PC-9 (cell line): ENCODE measurements at regions not wholly inside any gene's neighbourhood (a gene's known extent, or its start where the extent isn't known, plus 50 kb on each side); places are given as distances from the start of the nearest gene placed in this dataset.

Experiments used
- BruUV-seq: library from RNA; stranded (reverse); fragments of 400-500 nt; replicated peaks from 2 replicates; lab custom pipeline; 2021; lab: Mats Ljungman, UMichigan
- CTCF ChIA-PET: fragments of 300-600 bp; sonication (Branson Sonifier 250); formaldehyde crosslinking; loops from one replicate; lab custom pipeline; 2022; ENCODE audit warnings: antibody characterized with exemption; lab: Charles Lee
- POLR2A ChIA-PET: fragments of 300-600 bp; sonication (Branson Sonifier 250); formaldehyde crosslinking; loops from one replicate; lab custom pipeline; 2022; ENCODE audit warnings: antibody characterized with exemption; ENCODE audit not compliant: unreplicated experiment; lab: Charles Lee
- DNase-seq, 2 experiments: peaks; one replicate each; pipeline versions ENCODE4 v3.0.0 to v3.0.0-alpha.2; 2015 to 2022; ENCODE audit warnings: mixed read lengths in 1 of 2
- H2AFZ ChIP-seq: fragments of 200-600 bp; sonication (generic); 2 replicates; pipeline ENCODE4 v1.8.1; 2017; ENCODE audit warnings: antibody characterized with exemption
- H3F3A ChIP-seq: fragments of 200-600 bp; sonication (generic); 2 replicates; pipeline ENCODE4 v1.8.1; 2017; ENCODE audit warnings: antibody characterized with exemption, mild to moderate bottlenecking, low read depth; ENCODE audit not compliant: insufficient read depth
- H3K27ac ChIP-seq: fragments of 200-600 bp; sonication (generic); 2 replicates; pipeline ENCODE4 v1.6.1; 2016; ENCODE audit warnings: mixed run types
- H3K27me3 ChIP-seq: fragments of 200-600 bp; sonication (generic); 2 replicates; pipeline ENCODE4 v1.6.1; 2016; ENCODE audit warnings: low read depth, mixed run types; ENCODE audit not compliant: insufficient read depth
- H3K36me3 ChIP-seq: fragments of 200-600 bp; sonication (generic); 2 replicates; pipeline ENCODE4 v1.6.1; 2016; ENCODE audit warnings: low read depth, mixed run types
- H3K4me1 ChIP-seq: fragments of 200-600 bp; sonication (generic); replicated peaks from 2 replicates; pipeline ENCODE4 v1.6.1; 2016; ENCODE audit warnings: mixed run types; ENCODE audit not compliant: insufficient read depth
- H3K4me2 ChIP-seq: fragments of 200-600 bp; sonication (generic); 2 replicates; pipeline ENCODE4 v1.6.1; 2017; ENCODE audit warnings: mixed run types
- H3K4me3 ChIP-seq: fragments of 200-600 bp; sonication (generic); 2 replicates; pipeline ENCODE4 v1.6.1; 2016; ENCODE audit warnings: mixed run types
- H3K79me2 ChIP-seq: fragments of 200-600 bp; sonication (generic); 2 replicates; pipeline ENCODE4 v1.6.1; 2017; ENCODE audit warnings: low read depth, mixed run types
- H3K9me2 ChIP-seq: fragments of 200-600 bp; sonication (generic); 2 replicates; pipeline ENCODE4 v1.8.1; 2017; ENCODE audit warnings: mild to moderate bottlenecking; ENCODE audit not compliant: insufficient read depth
- H3K9me3 ChIP-seq: fragments of 200-600 bp; sonication (generic); 2 replicates; pipeline ENCODE4 v1.8.1; 2016; ENCODE audit warnings: low read depth; ENCODE audit not compliant: insufficient read depth
- H4K20me1 ChIP-seq: fragments of 200-600 bp; sonication (generic); 2 replicates; pipeline ENCODE4 v1.8.1; 2017; ENCODE audit not compliant: insufficient read depth
- EZH2 ChIP-seq: fragments of 200-600 bp; sonication (generic); IDR thresholded peaks from 2 replicates; pipeline ENCODE4 v1.8.0; 2017; ENCODE audit warnings: antibody characterized with exemption, low read depth
- intact Hi-C: fragments of 100-400 bp; cut with micrococcal nuclease; formaldehyde crosslinking; loops from one replicate; pipeline ENCODE4 v1.10.0; 2022; ENCODE audit not compliant: unreplicated experiment
- TF ChIP-seq, protein P1 (sequence below): fragments of 200-600 bp; sonication (generic); conservative IDR thresholded peaks from 2 replicates; pipeline ENCODE4 v1.6.1; 2017; ENCODE audit warnings: mixed run types, antibody characterized with exemption, mild to moderate bottlenecking, moderate library complexity

DNA sequence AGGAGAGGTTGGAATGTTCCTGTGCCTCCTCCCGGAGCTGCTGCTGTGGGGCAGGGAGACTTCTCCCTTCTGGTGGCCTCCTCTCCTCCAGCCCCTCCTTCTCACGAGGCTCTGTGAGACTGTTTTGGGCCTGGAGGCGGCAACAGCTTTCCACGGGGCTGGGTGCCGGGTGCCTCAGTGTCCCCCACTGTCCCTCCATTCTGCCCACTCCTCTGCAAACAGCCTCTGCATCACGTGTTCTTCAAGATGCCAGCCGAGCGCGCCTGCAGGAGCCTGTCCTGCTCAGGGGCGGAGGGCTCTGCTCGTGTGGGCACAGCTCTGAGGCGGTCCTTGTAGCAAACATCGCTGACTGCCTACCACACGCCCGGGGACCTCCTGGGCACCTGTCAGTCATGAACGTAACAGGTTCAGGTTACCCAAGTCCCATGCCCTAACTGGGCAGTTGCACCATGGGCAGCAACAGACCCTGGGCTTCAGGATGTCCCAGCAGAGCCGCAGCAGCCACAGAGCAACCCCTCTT, 70.8 kb downstream of the RRM2 start:
- no TSS peak for BruUV-seq
- POLR2A ChIA-PET = no interaction called here
- no peak overlapping the region for H3K4me3 ChIP-seq
- no peaks in the 10 kb centered on the region for H4K20me1 ChIP-seq
- no peaks in the 10 kb centered on the region for H3K27me3 ChIP-seq
- H3K4me1 ChIP-seq = no peaks in the 10 kb centered on the region
- H3K79me2 ChIP-seq = no peaks in the 10 kb centered on the region
- TF ChIP-seq EZH2 = no peak
- TF ChIP-seq, protein P1, sequence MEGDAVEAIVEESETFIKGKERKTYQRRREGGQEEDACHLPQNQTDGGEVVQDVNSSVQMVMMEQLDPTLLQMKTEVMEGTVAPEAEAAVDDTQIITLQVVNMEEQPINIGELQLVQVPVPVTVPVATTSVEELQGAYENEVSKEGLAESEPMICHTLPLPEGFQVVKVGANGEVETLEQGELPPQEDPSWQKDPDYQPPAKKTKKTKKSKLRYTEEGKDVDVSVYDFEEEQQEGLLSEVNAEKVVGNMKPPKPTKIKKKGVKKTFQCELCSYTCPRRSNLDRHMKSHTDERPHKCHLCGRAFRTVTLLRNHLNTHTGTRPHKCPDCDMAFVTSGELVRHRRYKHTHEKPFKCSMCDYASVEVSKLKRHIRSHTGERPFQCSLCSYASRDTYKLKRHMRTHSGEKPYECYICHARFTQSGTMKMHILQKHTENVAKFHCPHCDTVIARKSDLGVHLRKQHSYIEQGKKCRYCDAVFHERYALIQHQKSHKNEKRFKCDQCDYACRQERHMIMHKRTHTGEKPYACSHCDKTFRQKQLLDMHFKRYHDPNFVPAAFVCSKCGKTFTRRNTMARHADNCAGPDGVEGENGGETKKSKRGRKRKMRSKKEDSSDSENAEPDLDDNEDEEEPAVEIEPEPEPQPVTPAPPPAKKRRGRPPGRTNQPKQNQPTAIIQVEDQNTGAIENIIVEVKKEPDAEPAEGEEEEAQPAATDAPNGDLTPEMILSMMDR = no peak
- CTCF ChIA-PET = no interaction called here
- H2AFZ ChIP-seq = no peak overlapping the region
- H3F3A ChIP-seq = no peaks in the 10 kb centered on the region
- intact Hi-C loops = no loop called here
- no peaks in the 10 kb centered on the region for H3K36me3 ChIP-seq
- no peak for DNase-seq
- H3K9me2 ChIP-seq = no peaks in the 10 kb centered on the region
- H3K27ac ChIP-seq = no peak overlapping the region
- no peaks in the 10 kb centered on the region; the same call in 1 of the 2 replicates for H3K9me3 ChIP-seq
- H3K4me2 ChIP-seq = no peak overlapping the region

DNA sequence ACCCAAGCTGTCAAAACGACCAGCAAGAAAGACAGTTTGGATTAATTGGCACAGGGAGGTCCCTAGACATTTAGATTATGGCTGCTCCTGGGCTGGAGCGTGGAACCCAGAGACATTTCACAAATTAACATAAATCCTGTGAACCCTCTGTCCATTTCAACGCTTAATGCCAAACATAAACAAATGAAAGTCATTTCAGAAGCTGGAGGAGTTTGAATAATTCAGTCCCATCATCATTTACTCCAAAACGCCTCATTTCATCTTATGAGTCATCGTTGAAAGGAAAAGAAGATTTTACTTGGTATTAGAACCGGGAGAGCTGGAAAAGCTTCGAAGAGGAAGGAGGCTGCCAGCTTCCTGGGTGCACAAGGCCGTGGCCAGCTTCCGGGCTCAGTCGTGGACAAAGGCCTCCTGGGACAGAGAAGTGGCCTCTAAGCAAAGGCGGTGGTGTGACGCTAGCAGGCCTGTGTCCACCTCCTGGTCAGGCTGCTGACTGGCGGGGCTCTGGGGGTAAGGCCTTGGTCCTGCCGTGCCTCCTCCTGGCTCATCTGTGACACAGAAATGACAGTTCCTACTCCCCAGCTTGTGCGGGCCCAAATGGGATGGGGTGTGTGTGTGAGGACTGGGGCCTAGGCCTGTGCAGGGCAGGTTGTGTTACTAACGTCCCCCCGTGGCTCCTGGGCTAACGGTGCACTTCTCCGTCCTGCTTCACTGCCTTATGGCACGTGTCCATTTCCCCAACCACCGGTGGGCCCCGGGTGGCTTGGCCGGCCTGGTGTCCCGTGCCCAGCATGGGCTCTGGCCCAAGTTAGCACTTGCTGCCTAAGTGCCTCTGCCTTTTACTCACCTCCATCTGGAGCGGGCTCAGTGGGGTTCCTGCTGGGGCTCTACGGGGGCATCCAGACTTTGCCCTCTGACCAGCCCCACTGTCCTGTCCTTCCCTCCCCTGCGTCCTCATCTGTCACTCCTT, 71.6 kb downstream of the RRM2 start:
- Histone ChIP-seq H3K79me2 (no peaks in the 10 kb centered on the region), H4K20me1 (no peaks in the 10 kb centered on the region), H3K36me3 (no peaks in the 10 kb centered on the region), H3K9me3 (no peaks in the 10 kb centered on the region; the same call in 1 of the 2 replicates), H3K9me2 (no peaks in the 10 kb centered on the region), H3K4me3 (no peak overlapping the region), H3K27me3 (no peaks in the 10 kb centered on the region), H2AFZ (no peak overlapping the region), H3K27ac (no peak overlapping the region), H3K4me2 (no peak overlapping the region), H3K4me1 (no peaks in the 10 kb centered on the region), H3F3A (no peaks in the 10 kb centered on the region)
- BruUV-seq = no TSS peak
- POLR2A ChIA-PET = no interaction called here
- no peak for DNase-seq
- intact Hi-C loops = no loop called here
- CTCF ChIA-PET = no interaction called here
- TF ChIP-seq, protein P1 = no peak
- TF ChIP-seq EZH2 = no peak

DNA sequence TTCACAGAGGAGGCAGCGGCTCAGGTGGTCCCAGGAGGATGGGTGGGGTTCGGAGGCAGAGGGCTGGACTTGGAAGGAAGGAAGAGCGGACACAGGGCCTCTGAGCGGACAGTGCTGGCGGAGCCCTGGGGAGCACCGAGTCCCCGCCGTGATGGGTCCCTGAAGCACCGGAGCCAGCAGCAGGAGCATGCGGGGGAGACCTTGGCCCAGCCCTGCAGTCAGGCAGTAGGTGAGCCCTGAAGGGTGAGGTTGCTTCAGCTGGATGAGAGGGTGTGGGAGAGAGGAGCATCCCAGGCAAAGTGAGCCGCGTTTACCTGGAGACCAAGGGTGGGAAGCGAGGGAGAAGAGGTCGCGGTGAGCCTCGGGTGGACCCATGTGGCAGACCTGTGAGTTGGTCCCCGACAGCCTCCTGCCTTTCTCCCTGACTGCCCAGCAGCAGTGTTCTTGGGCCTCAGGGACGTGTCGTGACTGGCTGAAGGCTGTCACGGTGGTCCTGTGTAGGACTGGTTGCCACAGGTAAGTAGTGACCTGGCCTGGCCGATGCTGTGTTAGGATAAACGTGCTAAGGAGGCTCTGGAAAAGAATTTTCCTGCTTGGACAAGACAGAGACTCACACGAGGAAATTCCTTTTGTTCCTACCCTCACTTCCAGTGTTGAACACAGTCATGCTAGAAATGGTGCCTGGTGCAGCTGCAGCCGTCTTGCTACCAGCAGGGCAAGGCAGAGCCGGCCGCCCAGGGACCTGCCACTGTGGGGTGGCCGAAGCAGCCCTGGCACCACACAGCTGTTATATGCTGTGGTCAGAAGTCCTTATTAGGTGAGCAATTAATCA, 73.0 kb downstream of the RRM2 start:
- no peaks in the 10 kb centered on the region for H3K4me1 ChIP-seq
- no peaks in the 10 kb centered on the region for H4K20me1 ChIP-seq
- H3K9me2 ChIP-seq = no peaks in the 10 kb centered on the region
- no peak for DNase-seq
- no peak overlapping the region for H2AFZ ChIP-seq
- no TSS peak for BruUV-seq
- H3K4me2 ChIP-seq = no peak overlapping the region
- H3K27ac ChIP-seq = no peak overlapping the region
- intact Hi-C loops = no loop called here
- ChIA-PET CTCF (no interaction called here), POLR2A (no interaction called here)
- no peaks in the 10 kb centered on the region; the same call in 1 of the 2 replicates for H3K9me3 ChIP-seq
- no peaks in the 10 kb centered on the region for H3F3A ChIP-seq
- H3K4me3 ChIP-seq = no peak overlapping the region
- H3K36me3 ChIP-seq = no peaks in the 10 kb centered on the region
- no peak for TF ChIP-seq EZH2
- TF ChIP-seq, protein P1 = no peak
- no peaks in the 10 kb centered on the region for H3K79me2 ChIP-seq
- no peaks in the 10 kb centered on the region for H3K27me3 ChIP-seq
